Inferior parietal cortex (tissue), 1 donor: ENCODE measurements at regions not wholly inside any gene's neighbourhood (a gene's known extent, or its start where the extent isn't known, plus 50 kb on each side); places are given as distances from the start of the nearest gene placed in this dataset.
"Not testable (repeated sequence)": the region's sequence is repeated elsewhere in the genome, so short reads cannot be mapped to it uniquely, and the experiment has no call there.

Experiments
- DNase-seq: peaks from one replicate; pipeline ENCODE4 v3.0.0-alpha.2; 2016; ENCODE audit errors: extremely low spot score

DNA sequence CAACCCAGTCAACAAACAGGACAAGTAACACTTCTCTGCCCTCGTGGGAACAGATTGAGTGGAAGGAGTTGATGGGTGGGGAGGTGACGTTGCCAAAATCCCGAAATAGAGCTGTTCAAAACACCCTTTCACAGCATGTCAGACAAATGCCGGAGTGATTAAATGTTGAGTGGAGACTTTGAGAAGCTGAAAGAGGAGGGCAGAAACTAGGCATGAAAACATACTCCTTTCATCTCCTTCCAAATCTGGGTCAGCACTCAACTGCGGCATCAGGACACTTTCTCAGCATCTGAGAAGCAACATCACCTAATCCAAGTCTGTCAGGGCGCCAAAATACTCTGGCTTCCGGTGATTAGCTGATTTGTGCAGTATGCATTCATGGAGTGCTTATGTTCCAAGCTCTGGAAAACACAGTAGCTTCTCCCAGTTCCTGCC is 51.5 kb upstream of the MRI1 start:
- DNase-seq: peak; percentile 38

DNA sequence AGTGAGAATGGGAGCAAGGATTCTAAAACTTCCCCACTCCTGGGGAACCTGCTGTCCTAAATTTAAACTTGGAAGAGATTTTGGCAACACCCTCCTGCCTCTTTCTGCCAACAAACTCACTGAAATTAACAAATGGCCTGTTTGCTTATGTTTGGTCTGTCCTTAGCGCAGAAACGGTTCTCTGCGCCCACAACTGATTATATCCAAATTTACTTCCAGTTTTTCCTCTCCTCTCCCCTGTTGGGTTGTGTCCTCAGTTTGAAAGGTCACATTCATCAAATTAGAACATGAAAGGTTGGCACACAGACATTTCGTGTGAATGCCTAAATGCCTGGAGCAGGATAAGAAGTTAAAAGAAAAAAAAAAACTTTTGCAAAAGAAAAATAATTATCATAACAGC is 56.4 kb upstream of the MRI1 start:
- DNase-seq: no peak

DNA sequence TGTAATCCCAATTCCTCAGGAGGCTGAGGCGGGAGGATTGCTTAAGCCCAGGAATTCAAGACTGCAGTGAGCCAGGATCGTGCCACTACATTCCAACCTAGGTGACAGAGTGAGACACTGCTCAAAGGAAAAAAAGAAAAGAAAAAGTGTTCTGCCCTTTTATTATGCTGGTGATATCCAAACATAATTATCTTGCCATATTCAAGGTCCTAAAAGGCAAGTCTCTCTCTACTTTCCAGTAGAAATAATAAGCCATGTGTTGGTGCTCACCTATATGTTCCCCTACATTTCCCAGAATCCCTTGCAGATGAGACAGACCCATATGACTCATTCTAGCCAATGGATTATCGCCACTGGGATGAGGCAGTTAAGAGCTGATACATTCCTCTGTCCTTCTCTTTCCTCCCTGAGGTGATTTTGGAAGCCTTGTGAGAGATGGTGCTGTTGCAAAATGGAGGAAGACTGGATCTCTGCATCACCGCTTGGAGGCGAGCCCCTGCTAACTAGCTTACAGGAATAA is 58.3 kb upstream of the MRI1 start:
- no peak for DNase-seq

DNA sequence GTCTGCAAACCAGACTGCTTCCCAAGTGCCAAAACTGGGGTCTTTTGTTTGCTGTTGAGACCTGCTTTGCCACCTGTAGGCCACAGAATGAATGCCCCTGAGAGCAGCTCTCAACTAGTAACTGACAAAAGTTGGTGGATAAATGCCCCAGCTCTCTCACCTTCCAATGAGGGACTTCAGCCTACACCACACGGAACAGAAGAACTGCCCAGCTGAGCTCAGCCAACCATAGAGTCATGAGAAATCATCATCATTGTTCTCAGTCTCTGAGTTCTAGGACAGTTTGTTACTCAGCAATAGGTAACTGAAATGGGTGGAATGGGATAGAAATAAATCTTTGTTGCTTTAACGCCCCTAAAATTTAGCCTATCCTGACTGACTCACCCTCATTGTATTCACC is 59.1 kb upstream of the MRI1 start:
- DNase-seq: no peak

DNA sequence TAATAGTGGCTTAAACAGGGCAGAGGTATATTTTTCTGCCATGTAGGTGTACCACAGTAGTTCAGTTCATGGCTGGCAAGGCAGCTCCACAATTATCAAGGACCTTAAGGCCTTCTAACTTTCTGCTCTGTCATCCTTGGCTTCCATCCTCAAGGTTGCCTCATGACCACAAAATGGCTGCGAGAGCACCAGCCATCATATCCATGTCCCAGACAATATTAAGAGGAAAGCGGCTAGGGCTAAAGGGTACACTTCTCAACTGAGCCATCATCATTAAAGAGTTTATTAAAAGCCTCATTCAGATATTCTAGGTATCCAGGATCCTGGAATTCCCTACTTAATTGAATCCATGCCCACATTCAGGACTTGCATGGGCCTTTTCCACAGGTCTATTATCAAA is 62.7 kb upstream of the MRI1 start:
- no peak for DNase-seq

DNA sequence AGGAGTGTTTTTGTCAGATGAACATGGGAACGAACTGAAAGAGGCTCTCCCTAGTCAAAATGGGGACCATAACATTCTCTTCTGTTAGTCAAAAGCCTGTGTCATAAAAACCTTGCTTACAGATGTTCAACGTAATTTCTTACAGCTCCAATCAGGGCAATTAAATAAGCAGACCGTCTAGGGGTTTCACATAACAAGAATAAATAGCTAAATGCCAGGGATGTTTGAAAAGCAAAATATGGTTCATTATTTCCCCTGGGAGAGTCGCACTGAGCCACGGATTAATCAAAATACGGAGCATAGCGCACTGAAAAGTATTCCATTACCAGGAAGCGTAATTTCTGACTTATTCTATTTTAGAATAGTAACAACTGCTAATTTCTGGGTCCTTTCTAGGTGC is 63.7 kb upstream of the MRI1 start:
- DNase-seq: no peak

DNA sequence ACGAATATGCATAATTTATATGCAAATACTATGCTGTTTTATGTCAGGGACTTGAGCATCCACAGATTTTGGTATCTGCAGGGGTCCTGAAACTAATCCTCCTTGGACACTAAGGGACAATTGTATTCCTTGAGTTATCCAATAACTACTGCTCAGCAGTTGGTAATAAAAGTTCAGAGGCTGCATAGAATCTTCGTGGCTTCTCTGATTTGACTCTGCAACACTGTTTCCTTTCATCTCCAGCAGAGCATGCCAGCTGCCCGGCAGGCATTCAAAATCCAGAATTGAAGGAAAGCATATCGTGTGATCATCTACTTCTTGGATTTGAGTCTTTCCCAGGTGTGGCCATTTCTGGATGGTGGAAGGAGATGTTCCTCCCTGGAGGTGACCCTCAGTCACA is 64.5 kb upstream of the MRI1 start:
- DNase-seq: no peak

DNA sequence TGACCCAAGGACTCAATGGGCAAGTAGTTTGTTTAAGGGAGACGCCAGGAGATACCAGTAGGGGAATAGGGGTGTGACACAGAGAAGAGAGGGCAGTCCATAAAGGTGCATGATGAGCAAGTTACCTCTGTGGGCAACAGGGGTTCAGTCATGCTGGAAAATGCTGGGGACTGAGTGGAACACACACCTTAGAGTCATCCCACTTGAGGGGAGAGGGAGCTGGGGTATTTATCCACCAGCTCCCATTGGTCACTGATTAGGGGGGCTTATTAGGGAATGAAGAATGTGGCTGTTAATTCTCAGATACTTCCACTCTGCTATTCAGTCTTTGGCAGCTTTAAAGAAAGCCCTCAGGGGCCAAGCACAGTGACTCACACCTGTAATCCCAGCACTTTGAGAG is 67.5 kb upstream of the MRI1 start:
- DNase-seq: no peak

DNA sequence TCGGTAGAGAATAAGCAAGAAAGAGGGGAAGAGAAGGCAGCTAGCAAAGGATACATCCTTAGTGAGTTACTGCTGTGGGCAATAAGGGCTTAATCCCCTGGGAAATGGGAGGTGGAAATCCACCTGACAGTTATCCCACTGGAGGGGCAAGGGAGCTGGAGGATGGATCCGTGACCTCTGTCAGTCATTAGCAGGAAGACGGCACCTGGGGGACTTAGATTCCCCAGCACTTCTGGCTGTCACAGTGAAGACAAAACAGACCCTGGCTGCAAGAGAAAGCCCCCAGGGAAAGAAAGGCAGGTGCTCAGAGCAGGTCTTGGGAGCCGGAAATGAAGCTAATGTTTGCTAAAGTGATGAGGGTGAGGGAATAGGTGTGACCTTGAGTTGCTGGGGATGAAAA is 70.4 kb upstream of the MRI1 start:
- no peak for DNase-seq

DNA sequence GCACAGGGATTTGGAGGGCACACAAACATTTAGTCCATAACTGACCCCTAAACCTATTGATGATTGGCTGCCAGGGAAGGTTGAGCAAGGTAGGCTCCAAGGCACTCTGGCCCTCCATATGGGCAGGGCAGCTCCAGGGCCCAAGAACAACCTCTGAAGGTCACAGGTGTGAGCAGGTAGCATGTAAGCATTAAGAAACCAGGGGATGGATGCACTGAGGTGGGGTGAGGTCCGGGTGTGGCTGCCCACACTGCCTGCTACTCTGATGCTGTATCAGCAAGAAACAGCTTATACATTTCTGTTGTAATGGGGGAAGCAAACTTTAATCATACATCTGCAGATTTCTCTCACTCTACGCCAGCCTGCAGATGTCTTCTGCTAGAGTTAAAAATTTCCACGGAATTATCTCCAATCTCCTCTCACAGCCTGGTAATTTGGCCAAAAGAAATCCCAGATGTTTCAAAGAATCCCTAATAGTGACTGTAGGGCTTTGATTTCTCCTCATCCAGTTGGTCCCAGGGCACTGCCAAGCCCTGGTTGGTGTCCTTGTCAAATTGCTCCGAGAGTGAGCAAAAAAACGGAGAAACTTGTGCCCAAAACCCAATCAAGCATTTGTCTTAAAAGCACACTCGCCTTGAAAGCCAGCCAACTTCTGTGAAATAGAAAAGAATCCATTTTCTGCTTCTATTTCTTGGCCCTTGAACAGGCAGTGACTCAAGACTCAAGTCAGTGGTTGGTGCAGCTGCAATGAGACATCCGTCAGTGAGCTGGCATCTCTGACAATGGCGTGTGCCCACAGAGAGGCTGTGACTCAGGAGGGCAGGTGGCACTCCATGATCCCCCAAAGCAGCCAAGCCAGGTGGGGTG is 72.5 kb upstream of the MRI1 start:
- DNase-seq: peak; percentile 78

DNA sequence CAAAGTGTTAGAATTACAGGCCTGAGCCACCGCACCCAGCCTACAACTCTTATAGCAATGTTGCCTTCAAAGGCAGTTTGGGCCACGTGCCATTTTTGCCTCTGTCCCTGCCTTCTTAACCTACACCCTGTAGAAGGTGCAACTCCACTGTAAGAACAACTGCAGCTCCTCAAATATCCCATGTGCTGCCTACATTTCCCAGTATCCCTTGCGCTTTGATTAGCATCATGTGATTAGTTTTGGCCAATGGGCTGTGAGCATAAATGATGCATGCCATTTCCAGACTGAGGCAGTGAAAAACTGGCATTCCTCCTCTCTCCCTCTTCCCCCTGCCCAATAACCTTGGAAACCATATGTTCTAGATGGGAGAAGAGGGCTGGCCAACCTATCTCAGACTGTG is 75.2 kb upstream of the MRI1 start:
- peak; percentile 32 for DNase-seq

DNA sequence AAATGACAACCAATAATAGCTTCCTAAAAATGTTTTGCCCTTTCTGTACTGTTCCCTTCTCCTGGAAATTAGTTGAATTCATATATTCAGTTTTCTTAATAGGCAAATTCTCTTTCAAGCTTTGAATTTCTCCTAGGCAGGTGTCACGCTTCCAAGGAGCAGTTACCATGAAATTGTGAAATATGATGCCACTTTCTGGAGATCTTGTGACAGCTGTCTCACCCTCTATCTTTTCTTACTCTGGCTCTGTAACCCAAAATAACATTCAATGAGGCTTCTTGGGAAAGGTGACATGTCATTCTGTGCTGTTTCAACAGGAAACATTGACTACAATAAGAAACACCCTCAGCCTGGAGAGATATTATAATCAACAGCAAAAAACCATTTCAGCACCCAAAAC is 80.3 kb upstream of the MRI1 start:
- DNase-seq: no peak

DNA sequence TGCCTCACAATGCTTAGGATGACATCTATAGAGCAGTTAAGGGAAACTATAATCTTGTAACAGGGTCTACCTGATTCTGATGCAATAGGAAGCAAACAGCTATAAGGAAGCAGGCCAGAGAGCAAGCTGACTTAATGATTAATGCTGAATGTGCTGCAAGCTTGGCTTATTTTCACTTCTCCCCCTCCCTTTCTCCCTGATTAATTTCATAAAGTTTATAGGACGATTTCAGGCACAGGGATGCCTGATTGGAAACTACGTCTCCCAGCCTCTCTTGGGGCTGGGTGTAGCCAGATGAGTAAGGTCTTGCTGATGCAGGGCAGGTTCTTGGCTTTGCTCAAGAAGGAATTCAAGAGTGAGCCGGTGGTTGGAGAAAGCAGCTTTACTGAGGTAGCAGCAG is 82.8 kb upstream of the MRI1 start:
- no peak for DNase-seq

DNA sequence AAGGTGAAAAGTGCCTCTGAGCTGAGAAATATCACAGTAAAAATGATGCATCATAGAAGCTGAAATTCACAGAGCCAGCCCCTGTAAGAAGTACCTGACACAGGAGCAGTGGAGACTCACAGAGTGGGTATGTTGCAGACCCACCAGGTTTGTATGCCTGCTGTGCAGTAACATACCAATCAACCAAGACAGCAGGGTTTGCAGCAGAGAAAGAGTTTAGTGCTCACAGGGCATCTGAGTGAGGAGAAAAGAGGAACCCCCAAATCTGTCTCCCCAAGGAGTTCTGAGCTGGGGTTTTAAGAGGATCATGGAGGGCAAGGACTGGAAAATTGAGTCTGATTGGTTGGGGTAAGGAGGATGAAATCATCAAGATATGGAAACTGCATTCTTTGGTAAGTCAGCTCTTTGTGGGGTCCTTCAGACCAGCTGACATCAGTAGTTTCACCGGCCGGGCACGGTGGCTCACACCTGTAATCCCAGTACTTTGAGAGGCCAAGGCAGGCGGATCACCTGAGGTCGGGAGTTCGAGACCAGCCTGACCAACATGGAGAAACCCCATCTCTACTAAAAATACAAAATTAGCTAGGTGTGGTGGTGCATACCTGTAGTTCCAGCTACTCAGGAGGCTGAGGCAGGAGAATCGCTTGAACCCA is 83.5 kb upstream of the MRI1 start:
- DNase-seq: not testable (repeated sequence)

DNA sequence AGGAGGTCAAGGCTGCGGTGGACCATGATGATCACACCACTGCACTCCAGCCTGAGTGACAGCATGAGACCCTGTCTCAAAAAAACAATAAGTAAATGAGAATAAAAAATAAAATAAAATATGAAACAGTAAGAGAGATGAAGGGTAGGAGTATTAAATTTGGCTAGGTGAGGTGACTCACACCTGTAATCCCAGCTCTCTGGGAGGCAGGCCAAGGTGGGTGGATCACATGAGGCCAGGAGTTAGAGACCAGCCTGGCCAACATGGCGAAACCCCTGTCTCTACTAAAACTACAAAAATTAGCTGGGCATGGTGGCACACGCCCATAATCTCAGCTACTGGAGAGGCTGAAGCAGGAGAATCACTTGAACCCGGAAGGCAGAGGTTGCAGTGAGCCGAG is 87.4 kb upstream of the MRI1 start:
- not testable (repeated sequence) for DNase-seq

DNA sequence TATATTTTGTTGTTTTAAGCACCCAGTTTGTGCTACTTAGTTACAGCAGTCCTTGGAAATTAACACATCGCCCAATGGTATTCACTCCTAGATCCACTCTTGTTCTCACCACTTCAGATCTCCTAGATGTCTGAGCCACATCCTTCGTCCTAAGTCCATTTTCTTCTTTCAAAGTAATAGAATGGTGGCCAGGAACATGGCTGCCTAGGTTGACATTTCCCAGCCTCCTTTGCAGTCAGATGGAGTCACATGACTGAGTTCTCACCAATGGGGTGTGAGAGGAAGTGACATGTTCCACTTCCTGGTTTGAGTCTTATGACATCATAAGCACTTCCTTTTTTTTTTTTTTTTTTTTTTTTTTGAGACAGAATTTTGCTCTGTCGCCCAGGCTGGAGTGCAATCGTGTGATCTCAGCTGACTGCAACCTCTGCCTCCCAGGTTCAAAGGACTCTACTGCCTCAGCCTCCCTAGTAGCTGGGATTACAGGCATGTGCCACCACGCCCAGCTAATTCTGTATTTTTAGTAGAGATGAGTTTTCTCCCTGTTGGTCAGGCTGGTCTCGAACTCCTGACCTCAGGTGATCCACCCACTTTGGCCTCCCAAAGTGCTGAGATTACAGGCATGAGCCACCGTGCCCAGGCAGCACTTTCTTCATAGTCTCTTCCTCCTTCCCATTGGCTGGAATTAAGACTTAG is 91.7 kb upstream of the MRI1 start:
- DNase-seq: not testable (repeated sequence)

DNA sequence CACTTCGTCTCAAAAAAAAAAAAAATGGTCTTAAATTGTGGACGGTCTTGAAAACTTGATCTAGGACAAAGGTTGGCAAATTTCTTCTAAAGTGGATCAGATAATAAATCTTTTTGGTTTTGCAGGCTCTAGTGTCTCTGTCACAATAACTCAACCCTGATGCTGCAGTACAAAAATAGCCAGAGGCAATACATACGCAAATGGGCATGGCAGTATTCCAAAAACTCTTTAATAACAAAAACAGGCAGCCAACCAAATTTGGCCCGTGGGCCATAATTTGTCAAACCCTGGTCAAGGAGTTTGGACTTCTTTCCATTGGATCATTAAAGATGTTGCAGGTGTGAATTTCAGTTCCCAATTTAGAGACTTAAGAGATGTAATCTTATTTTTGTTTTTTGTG is 93.5 kb upstream of the MRI1 start:
- DNase-seq: no peak

DNA sequence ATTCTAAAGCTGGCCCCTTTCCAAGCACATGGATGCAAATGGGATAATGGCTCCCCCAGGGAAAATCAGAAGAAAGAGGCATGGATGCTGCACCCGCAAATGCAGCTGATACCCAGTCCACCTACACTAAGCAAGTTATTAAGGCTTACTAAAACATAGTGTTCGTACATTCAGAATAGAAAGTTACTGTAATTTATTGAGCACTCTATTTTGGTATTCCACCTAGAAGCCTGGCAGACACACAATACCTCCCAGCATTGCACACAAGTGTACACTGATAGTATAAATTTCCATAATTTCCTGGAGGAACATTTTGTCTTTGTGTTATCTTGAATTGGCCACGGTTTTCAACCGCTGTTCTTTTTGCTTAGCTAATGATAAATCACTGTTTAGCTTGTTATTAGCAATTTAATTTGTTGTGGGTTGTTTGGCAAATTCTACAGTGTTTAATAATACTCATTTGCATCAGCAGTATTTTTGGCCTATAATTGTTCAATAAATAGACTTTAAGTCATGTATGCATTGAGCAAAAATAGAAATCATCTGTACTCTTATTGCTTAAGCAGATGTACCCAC is 94.5 kb upstream of the MRI1 start:
- peak; percentile 38 for DNase-seq

DNA sequence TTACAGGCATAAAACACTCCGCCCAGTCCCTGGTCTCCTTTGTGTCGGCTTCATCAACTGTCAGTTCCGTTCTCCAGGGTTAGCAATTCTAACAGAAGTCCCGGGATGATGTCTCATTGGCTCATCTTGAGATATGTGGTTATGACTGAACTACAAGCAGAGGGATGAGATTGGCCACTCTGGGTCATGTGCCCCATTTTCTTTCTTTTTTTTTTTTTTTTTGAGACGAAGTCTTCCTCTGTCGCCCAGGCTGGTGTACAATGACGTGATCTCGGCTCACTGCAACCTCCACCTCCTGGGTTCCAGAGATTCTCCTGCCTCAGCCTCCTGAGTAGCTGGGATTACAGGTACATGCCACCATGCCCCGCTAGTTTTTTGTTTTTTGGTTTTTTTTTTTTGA is 95.4 kb upstream of the MRI1 start:
- no peak for DNase-seq

DNA sequence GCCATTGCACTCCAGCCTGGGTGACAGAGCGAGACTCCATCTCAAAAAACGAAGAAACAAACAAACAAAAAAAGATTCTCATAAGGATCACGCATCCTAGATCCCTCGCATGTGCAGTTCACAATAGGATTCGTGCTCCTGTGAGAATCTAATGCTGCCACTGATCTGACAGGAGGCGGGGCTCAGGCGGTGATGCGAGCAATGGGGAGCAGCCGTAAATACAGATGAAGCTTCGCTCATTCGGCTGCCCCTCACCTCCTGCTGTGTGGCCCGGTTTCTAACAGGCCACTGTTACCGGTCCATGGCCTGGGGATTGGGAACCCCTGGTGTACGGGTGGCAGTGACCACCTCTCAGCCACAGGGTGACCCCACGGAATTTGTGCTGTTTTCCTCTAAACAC is 98.2 kb upstream of the MRI1 start:
- DNase-seq: no peak

DNA sequence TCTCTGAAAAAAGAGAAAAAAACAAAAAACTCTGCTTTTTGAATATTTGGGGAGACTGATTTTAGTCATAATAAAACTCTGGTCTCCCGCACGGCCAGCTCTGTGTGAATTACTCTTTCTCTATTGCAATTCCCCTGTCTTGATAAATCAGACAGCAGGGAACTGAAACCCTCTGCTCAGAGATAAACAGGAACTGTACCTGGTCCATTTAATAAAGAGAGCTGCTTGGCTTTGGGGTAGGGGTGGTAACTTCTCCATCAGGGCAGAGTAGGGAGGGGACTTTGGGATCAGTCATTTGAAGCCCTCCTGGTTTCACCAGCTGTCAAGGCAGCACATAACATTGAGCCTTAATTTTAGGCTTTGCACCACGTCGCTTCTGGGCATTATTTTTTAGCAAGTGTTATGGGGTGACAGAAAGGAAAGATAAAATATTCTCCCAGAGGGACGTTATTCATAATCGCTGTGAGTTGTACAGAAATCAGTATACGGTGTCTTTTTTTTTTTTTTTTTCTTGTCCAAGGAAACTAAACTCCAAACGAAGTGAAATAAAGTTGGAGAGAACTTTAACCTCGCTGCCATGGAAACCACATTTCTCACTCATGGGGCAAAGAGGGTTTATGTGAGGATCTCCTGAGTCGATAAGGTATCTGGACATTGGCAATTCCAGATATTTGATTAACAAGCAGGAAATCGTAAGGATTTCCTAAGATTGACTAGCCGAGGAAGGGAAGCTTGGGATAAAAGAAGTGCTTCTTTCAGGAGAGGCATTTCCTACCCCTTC is 99.0 kb upstream of the MRI1 start:
- no peak for DNase-seq
